HEK293 (cell line): ENCODE measurements at regions not wholly inside any gene's neighbourhood (a gene's known extent, or its start where the extent isn't known, plus 50 kb on each side); places are given as distances from the start of the nearest gene placed in this dataset.

Source experiments
- CTCF ChIP-seq: fragments of 450-650 bp; formaldehyde crosslinking; IDR thresholded peaks from 2 replicates; pipeline ENCODE4 v1.5.1; 2016; ENCODE audit warnings: missing biosample characterization, missing genetic modification characterization
- FEZF1 ChIP-seq: fragments of 450-650 bp; formaldehyde crosslinking; IDR thresholded peaks from 2 replicates; pipeline ENCODE4 v1.5.1; 2016; ENCODE audit warnings: missing biosample characterization, missing genetic modification characterization
- PRDM4 ChIP-seq: fragments of 450-650 bp; formaldehyde crosslinking; IDR thresholded peaks from 2 replicates; pipeline ENCODE4 v1.5.1; 2017; ENCODE audit warnings: missing biosample characterization, missing genetic modification characterization
- TCF7L2 ChIP-seq: IDR thresholded peaks from 2 replicates; pipeline ENCODE4 v1.6.1; 2011; ENCODE audit warnings: low read depth, mild to moderate bottlenecking, inconsistent platforms, low read length, moderate library complexity, borderline replicate concordance
- ZBTB26 ChIP-seq: fragments of 450-650 bp; formaldehyde crosslinking; optimal IDR thresholded peaks from 2 replicates; pipeline ENCODE3; 2016; ENCODE audit warnings: missing biosample characterization, mild to moderate bottlenecking, missing genetic modification characterization
- ZBTB8A ChIP-seq: fragments of 450-650 bp; formaldehyde crosslinking; IDR thresholded peaks from 2 replicates; pipeline ENCODE4 v1.5.1; 2016; ENCODE audit warnings: missing biosample characterization, missing genetic modification characterization
- ZNF138 ChIP-seq: fragments of 450-650 bp; formaldehyde crosslinking; IDR thresholded peaks from 2 replicates; pipeline ENCODE4 v1.5.1; 2016; ENCODE audit warnings: missing biosample characterization, missing genetic modification characterization, borderline replicate concordance
- ZNF169 ChIP-seq: fragments of 450-650 bp; formaldehyde crosslinking; IDR thresholded peaks from 2 replicates; pipeline ENCODE4 v1.5.1; 2016; ENCODE audit warnings: missing biosample characterization, missing genetic modification characterization
- ZNF239 ChIP-seq: fragments of 450-650 bp; formaldehyde crosslinking; IDR thresholded peaks from 2 replicates; pipeline ENCODE4 v1.5.1; 2016; ENCODE audit warnings: missing biosample characterization, missing genetic modification characterization
- ZNF335 ChIP-seq: fragments of 450-650 bp; formaldehyde crosslinking; conservative IDR thresholded peaks from 2 replicates; pipeline ENCODE4 v1.5.1; 2016; ENCODE audit warnings: missing biosample characterization, missing genetic modification characterization
- ZNF530 ChIP-seq: fragments of 450-650 bp; formaldehyde crosslinking; IDR thresholded peaks from 2 replicates; pipeline ENCODE4 v1.5.1; 2016; ENCODE audit warnings: low read depth, missing biosample characterization, missing genetic modification characterization
- ZNF549 ChIP-seq: fragments of 450-650 bp; IDR thresholded peaks from 2 replicates; pipeline ENCODE4 v1.5.1; 2018; ENCODE audit warnings: missing biosample characterization, missing genetic modification characterization, mild to moderate bottlenecking, inconsistent platforms, moderate library complexity
- ZNF555 ChIP-seq: fragments of 450-650 bp; formaldehyde crosslinking; conservative IDR thresholded peaks from 2 replicates; pipeline ENCODE4 v1.5.1; 2017; ENCODE audit warnings: missing biosample characterization, mild to moderate bottlenecking, missing genetic modification characterization, inconsistent platforms
- TF ChIP-seq, protein P1 (sequence below): fragments of 450-650 bp; IDR thresholded peaks from 2 replicates; pipeline ENCODE4 v1.5.1; 2018; ENCODE audit warnings: missing biosample characterization, missing genetic modification characterization

DNA sequence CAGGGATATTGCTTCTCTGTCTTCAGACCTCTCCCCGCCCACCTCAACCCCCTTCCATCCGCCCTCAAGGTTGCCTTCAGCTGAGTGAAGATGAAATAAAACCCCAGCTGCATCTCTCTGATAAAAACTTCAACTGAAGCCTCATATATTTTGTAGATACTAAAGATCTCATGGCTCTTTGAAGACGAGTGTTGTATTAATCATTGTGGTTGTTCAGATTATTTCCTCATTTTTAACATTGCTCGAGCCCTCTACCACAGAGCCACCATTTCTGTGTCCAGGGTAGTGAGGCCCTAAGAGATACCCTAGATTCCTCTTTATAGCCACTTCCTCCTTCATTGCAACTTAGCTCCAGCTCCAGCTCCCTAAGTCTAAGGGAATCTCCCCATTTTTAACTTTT lies 312.8 kb upstream of the ZNF507 start:
- TF ChIP-seq ZNF335, result no peak
- TF ChIP-seq ZNF239 (tag by site-specific recombination), result no peak
- TF ChIP-seq TCF7L2, result no peak
- TF ChIP-seq ZBTB8A (tag by site-specific recombination), result no peak
- no peak for TF ChIP-seq FEZF1 (tag by site-specific recombination)
- no peak for TF ChIP-seq ZNF555 (tag by site-specific recombination)
- no peak for TF ChIP-seq CTCF (tag by site-specific recombination)
- TF ChIP-seq PRDM4 (tag by site-specific recombination), result no peak
- TF ChIP-seq ZNF138 (tag by site-specific recombination), result no peak
- TF ChIP-seq, protein P1, sequence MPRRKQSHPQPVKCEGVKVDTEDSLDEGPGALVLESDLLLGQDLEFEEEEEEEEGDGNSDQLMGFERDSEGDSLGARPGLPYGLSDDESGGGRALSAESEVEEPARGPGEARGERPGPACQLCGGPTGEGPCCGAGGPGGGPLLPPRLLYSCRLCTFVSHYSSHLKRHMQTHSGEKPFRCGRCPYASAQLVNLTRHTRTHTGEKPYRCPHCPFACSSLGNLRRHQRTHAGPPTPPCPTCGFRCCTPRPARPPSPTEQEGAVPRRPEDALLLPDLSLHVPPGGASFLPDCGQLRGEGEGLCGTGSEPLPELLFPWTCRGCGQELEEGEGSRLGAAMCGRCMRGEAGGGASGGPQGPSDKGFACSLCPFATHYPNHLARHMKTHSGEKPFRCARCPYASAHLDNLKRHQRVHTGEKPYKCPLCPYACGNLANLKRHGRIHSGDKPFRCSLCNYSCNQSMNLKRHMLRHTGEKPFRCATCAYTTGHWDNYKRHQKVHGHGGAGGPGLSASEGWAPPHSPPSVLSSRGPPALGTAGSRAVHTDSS (tag by site-specific recombination), result no peak
- TF ChIP-seq ZNF549, result no peak
- no peak for TF ChIP-seq ZBTB26 (tag by site-specific recombination)
- TF ChIP-seq ZNF169 (tag by site-specific recombination), result no peak
- TF ChIP-seq ZNF530 (tag by site-specific recombination), result no peak
